Muscle layer of duodenum (tissue), 2 donors: ENCODE measurements at regions not wholly inside any gene's neighbourhood (a gene's known extent, or its start where the extent isn't known, plus 50 kb on each side); places are given as distances from the start of the nearest gene placed in this dataset.

Source experiments
- H3K27ac ChIP-seq: one replicate; pipeline ENCODE4 v1.7.0; 2013; ENCODE audit warnings: mild to moderate bottlenecking, low read length
- H3K27me3 ChIP-seq: one replicate; pipeline ENCODE4 v1.7.0; 2013; ENCODE audit warnings: low read depth, mild to moderate bottlenecking, control low read depth, low read length
- H3K36me3 ChIP-seq, 2 donors: one replicate each; pipeline ENCODE4 v1.7.0; 2013; ENCODE audit warnings: low read length in 2 of 2, control low read depth in 1 of 2, mild to moderate bottlenecking in 1 of 2; ENCODE audit not compliant: insufficient read depth in 2 of 2, control insufficient read depth in 1 of 2
- H3K4me1 ChIP-seq, 2 donors: one replicate each; pipeline ENCODE4 v1.7.0; 2013; ENCODE audit warnings: low read length in 2 of 2, mild to moderate bottlenecking in 2 of 2, control low read depth in 1 of 2, moderate library complexity in 1 of 2; ENCODE audit not compliant: insufficient read depth in 2 of 2, control insufficient read depth in 1 of 2
- H3K4me3 ChIP-seq, 2 donors: one replicate each; pipeline ENCODE4 v1.7.0; 2013; ENCODE audit warnings: low read length in 2 of 2, low read depth in 1 of 2, mild to moderate bottlenecking in 1 of 2
- H3K9me3 ChIP-seq, 2 donors: one replicate each; pipeline ENCODE4 v1.7.0; 2013; ENCODE audit warnings: low read length in 2 of 2, control low read depth in 1 of 2, mild to moderate bottlenecking in 1 of 2; ENCODE audit not compliant: control insufficient read depth in 1 of 2
- donor health status: healthy.

DNA sequence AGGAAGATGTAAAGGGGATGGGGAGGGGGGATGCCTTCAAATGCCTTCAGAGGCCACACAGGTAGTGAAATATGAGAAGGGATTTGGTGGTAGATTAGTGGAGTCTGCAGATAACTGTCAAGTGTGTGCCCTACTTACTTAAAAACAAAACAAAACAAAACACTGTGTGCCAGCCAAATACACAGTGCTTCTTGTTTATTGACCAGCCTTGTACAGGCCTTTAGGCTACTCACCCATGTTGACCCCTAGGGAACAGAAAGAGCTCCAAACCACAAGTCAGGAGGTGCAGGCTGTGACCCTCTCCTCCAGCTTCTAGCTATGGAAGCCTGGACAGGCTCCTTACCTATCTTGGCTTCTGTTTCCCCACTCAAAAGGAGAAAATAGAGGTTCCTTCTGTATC is 562.0 kb downstream of the ETNK1 start:
- no peaks in the 10 kb centered on the region for H3K27me3 ChIP-seq
- no peak overlapping the region for H3K4me3 ChIP-seq
- no peaks in the 10 kb centered on the region for H3K36me3 ChIP-seq
- H3K27ac ChIP-seq, result no peak overlapping the region
- H3K9me3 ChIP-seq, result no peaks in the 10 kb centered on the region
- no peaks in the 10 kb centered on the region for H3K4me1 ChIP-seq

DNA sequence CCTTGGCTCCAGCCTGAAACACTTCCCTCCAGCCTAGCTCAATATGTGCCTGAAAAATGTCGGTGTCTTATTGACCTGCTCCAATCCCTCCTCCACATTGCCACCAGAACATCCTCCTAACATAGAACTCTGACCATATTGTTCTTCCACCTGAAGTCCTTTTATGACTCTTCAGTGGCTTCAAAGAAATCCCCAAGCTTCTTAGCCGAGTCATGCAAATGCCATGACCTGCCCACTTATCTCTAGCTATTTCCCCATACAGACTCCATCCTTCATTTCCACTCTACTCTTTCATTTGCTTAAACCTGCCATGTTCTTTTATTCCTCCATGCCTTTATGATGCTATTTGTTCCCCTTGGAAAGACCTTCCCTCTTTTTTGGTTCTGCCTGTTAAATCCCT is 568.6 kb downstream of the ETNK1 start:
- H3K27ac ChIP-seq, result no peak overlapping the region
- no peaks in the 10 kb centered on the region for H3K36me3 ChIP-seq
- H3K27me3 ChIP-seq, result no peaks in the 10 kb centered on the region
- no peaks in the 10 kb centered on the region for H3K4me1 ChIP-seq
- H3K4me3 ChIP-seq, result no peak overlapping the region
- no peaks in the 10 kb centered on the region for H3K9me3 ChIP-seq

DNA sequence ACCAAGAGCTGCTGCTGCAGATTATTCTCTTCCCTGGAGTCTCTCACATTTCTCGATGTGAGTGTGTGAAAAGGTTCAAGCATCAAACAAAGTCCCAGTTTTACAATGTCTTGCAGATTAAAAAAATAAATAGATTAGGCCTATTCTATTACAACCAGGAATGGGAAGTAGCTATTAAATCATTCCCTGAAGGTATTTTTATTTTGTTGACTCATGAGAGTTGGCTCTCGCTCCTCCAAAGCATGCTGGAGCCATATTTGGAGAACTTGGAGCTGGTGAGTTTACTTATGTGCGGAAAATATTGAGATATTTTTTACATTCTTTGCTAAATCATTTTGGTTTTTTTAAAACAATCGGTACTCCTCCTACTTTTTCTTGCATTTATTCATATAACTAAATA is 572.3 kb downstream of the ETNK1 start:
- no peaks in the 10 kb centered on the region for H3K27me3 ChIP-seq
- H3K4me3 ChIP-seq, result no peak overlapping the region
- H3K27ac ChIP-seq, result no peak overlapping the region
- H3K4me1 ChIP-seq, result no peaks in the 10 kb centered on the region
- peaks cover 0 to 3% of the 10 kb centered on the region in 2 donors for H3K9me3 ChIP-seq
- no peaks in the 10 kb centered on the region for H3K36me3 ChIP-seq

DNA sequence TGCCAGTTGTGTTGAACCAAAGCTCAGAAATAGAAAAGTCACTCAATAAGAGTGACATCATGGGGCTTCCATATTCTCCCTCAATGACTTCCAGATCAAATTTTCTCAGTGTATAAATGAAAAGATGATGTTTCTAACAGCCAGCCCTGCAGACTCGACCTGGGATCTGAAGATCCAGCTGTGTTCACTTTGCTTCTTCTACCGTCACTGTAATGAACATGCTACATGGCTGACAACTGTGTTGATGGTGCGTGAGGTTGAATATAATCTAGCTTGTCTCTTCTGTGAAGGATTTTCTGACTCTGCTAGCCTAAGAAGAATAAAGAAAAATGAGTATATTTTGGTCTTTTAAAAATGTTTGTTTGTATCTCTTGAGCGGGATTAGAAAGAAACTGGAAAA is 577.8 kb downstream of the ETNK1 start:
- H3K9me3 ChIP-seq, result peaks cover 0 to 3% of the 10 kb centered on the region in 2 donors
- H3K4me1 ChIP-seq, result no peaks in the 10 kb centered on the region
- no peak overlapping the region for H3K4me3 ChIP-seq
- no peak overlapping the region for H3K27ac ChIP-seq
- no peaks in the 10 kb centered on the region for H3K27me3 ChIP-seq
- H3K36me3 ChIP-seq, result no peaks in the 10 kb centered on the region

DNA sequence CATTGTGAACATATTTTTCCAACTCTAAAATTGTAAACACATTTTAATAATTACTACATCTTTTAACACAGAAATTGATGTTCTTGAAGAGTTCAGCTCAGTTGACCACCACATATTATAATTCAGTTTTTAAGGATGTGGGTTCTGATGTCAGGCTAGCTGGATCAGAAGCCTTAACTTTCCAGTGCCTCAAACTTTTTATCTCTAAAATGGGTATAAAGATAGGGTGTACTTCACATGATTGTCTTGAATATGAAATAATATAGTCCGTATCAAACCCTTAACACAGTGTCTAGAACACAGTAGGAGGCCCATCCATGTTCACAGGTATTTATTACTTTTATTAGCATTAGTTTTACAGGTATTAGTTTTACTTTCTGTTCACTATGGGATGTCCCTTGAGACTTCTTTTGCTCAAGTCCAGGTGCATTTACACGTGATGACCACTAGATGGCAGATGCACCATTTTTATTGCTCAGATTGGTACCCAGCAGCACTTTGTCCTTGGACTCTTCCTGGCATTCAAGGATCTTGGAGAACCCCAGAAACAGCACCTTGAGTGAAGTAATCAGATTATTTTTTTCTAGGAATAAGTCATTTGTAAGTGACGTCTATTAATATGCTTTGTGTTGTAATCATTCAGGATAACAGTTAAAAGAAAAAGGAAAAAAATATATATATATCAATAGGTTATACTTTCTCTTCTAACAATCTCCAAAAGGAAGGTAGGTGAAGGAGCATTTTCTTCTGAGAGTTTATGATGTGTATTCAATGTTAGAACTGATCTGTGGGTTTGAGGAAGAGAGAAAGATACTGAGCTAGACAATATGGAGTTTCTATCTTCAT is 580.2 kb downstream of the ETNK1 start:
- Histone ChIP-seq H3K4me3 (no peak overlapping the region), H3K36me3 (no peaks in the 10 kb centered on the region), H3K9me3 (no peaks in the 10 kb centered on the region), H3K27me3 (no peaks in the 10 kb centered on the region), H3K27ac (no peak overlapping the region), H3K4me1 (no peaks in the 10 kb centered on the region)

DNA sequence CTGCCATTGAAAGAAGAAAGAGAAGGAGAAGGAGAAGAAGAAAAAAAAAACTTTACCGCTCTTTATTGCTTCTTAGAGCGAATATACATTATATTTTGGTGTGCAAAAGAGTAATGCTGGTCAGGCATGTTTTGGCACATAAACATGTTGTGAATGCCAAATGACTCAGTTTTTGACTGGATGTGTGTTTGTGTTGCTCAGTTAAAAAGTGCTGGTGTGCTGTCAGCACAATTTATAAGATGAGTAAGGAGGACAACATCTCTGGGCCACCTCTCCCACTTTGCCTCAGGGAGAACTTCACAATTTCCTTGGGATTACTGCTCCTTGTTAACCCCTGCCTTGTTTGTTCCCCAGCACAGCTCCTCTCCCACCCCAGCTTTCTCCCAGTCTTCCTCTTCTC is 584.8 kb downstream of the ETNK1 start:
- no peak overlapping the region for H3K27ac ChIP-seq
- no peaks in the 10 kb centered on the region for H3K36me3 ChIP-seq
- H3K9me3 ChIP-seq, result peaks cover 0 to 5% of the 10 kb centered on the region in 2 donors
- H3K4me1 ChIP-seq, result no peaks in the 10 kb centered on the region
- H3K4me3 ChIP-seq, result no peak overlapping the region
- no peaks in the 10 kb centered on the region for H3K27me3 ChIP-seq

DNA sequence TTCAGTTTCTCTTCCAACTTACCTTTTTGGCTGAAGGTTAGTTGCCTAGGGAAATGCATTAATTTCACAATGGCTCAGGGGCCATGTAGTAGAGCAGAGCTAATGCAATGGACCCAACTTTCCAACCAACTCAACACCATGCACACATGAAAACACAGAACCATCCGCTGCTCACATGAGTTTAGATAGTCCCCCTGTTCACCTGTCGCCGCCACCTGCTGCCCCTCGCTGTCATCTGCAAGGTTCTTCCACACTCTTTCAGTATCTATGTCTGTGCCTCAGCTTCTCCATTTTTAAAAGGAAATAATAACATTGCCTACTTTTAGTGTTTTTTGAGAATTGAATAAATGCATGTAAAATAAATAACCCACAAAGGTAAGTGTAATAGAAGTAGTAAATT is 585.6 kb downstream of the ETNK1 start:
- Histone ChIP-seq H3K36me3 (no peaks in the 10 kb centered on the region), H3K9me3 (peaks cover 0 to 11% of the 10 kb centered on the region in 2 donors), H3K27ac (no peak overlapping the region), H3K4me1 (no peaks in the 10 kb centered on the region), H3K4me3 (no peak overlapping the region), H3K27me3 (no peaks in the 10 kb centered on the region)

DNA sequence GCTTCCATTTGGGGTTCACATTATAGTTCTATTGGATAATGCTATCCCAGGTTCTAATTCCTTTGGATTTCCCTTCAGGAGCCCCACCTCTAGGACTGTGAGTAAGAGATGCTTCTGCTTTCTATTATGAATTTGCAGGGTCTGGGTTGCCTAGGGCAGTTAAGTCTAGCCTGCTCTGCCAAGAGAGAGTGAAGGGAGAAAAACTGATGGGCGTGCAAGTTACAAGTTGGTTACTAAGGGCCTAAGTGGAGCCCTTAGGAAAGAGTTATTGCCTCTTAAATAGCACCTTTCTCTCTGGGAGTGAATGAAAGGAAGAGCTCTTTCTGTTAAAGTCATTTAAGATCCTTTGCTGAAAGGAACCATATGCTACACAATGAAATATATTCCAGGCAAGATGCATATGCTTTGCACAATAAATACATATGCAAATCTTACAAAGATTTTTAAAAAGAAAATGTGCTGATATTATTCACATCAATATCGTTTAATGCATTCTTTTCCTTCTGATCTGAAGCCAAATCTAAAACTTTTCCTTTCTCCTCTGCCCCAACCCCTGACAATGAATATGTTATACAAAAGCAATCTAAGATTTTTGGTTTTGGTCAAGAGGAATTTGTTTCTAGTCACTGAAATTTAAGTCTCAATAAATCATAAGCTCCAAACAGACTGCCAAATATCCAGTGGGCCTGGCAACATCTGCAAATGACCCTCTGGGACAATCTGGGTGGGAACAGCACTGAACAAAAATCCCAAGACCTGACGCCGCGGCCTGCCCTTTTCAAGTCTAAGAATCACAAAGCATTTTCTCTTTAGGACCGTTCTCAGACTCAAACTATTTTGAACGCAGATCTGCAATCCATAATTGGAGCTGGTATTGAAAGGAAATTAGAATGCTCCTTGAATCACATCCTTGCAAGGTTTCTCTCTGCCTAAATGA is 586.7 kb downstream of the ETNK1 start:
- Histone ChIP-seq H3K27ac (no peak overlapping the region), H3K4me3 (no peak overlapping the region), H3K9me3 (peaks cover 0 to 16% of the 10 kb centered on the region in 2 donors), H3K27me3 (no peaks in the 10 kb centered on the region), H3K36me3 (no peaks in the 10 kb centered on the region), H3K4me1 (no peaks in the 10 kb centered on the region)

DNA sequence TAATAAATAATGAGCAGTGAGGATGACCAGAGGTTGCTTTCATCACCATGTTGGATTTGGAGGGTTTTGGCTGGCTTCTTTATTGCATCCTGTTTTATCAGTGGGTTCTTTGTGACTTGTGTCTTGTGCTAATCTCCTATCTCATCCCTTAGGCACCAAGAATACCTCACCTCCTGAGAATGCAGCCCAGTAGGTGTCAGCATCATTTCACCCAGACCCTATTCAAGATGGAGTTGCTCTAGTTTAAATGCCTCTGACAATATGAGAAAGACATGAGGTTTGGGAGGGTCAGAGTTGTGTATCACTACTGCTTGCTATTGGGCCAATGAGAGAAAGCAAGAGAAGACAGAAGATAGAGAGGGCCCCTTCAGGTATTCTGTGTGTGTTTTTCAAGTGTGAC is 592.2 kb downstream of the ETNK1 start:
- H3K36me3 ChIP-seq, result no peaks in the 10 kb centered on the region
- no peaks in the 10 kb centered on the region for H3K4me1 ChIP-seq
- H3K27me3 ChIP-seq, result no peaks in the 10 kb centered on the region
- no peak overlapping the region for H3K27ac ChIP-seq
- no peak overlapping the region for H3K4me3 ChIP-seq
- H3K9me3 ChIP-seq, result peaks cover 0 to 16% of the 10 kb centered on the region in 2 donors

DNA sequence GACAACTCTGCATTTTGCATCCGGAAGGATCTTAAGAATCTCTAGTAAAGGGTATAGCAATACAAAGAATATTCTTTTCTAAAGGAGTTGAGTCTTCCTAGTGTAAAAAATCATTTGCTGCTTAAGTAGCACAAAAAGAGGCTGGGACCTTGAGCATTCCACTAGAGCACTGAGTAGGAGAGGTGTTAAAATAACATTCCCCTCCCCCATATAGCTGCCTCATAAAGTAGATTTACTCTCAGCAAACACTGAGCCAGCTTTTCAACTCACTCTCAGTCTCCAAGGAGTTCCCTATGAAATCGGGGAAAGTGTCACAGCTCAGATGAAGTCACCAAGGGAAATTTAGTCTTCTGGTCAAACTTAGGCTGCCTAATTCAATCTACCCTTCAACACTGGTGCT is 592.7 kb downstream of the ETNK1 start:
- Histone ChIP-seq H3K27ac (no peak overlapping the region), H3K36me3 (no peaks in the 10 kb centered on the region), H3K9me3 (peaks cover 0 to 16% of the 10 kb centered on the region in 2 donors), H3K27me3 (no peaks in the 10 kb centered on the region), H3K4me1 (no peaks in the 10 kb centered on the region), H3K4me3 (no peak overlapping the region)

DNA sequence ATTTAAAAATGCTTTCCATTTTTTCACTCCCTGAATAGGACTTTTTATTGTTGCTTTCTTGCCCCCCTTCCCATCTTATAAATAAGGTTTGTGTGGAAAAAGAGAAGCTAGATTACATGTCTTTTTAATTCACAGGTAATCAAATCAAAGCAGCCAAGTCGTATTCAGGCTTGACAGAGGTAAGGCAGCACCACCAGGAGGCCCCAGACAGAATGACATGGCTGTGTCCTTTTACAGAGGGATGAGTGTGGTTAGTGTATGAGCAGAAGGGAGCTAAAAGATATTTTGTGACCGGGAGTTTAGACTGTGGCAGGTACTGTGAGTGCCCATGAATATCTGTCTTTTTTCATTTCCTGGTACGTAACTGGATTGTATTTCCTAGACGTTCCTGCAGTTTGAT is 596.1 kb downstream of the ETNK1 start:
- no peaks in the 10 kb centered on the region for H3K36me3 ChIP-seq
- H3K9me3 ChIP-seq, result peaks cover 0 to under 1% of the 10 kb centered on the region in 2 donors
- no peaks in the 10 kb centered on the region for H3K27me3 ChIP-seq
- no peaks in the 10 kb centered on the region for H3K4me1 ChIP-seq
- no peak overlapping the region for H3K27ac ChIP-seq
- H3K4me3 ChIP-seq, result no peak overlapping the region
